GM18507 (cell line): ENCODE measurements at regions not wholly inside any gene's neighbourhood (a gene's known extent, or its start where the extent isn't known, plus 50 kb on each side); places are given as distances from the start of the nearest gene placed in this dataset.

Source experiments
- DNase-seq: peaks from one replicate; pipeline ENCODE4 v3.0.0; 2011; ENCODE audit warnings: low read depth; ENCODE audit not compliant: insufficient read length; ENCODE audit errors: extremely low spot score
- FAIRE-seq: peaks from 2 replicates; lab custom pipeline; 2011; peaks lifted over from hg19 to GRCh38; lab: Jason Lieb, UNC

DNA sequence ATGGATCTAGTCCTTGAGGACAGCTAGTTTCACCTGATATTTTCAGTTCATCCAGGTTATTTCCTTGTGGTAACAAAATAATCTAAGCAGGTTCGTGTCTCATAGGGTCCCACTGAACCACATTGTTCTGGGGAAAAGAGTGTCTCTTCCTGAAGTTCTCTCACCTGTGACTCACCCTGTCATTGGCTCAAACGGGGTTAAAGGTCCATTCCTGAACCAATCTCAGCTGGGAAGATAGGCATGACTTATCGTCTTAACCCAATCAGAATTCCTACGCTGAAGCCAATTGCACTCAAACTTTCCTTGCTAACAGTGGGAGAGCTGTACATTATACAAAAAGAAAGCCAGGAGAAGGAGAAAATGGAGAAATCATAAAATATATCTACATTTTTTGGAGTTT lies 475.8 kb downstream of the TOX3 start:
- no peak for DNase-seq
- no peak for FAIRE-seq

DNA sequence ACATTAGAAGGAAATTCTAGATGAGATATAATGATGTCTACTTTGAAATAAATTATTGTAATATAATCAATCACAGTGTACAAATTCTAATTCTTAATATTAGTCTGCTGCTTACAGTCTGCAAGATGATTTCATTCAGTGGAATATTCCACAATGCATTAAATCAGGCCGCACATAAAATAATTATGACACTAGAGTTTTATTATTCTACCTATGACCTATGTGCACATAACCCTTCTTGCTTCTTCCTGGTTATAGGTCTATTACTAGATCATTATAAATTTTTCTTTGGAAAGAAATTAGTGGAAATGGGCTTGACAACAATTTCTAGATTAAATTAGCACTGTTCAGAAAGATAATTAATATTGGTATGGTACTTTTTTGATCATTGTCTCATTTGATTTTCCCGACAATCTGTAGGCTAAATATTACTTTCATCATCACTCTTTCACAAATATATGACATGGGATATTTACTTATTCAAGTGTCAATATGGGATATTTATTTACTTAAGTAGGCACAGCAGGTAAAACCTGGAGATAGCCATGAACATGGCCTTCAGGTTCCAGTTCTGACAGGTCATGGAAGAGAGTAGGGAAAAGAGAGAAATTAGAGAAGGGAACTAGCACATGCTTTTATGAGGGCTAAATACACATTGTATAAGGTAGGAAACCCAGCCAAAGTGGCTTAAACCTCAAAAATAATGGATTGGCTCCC lies 476.4 kb downstream of the TOX3 start:
- DNase-seq (no peak), FAIRE-seq (no peak)

DNA sequence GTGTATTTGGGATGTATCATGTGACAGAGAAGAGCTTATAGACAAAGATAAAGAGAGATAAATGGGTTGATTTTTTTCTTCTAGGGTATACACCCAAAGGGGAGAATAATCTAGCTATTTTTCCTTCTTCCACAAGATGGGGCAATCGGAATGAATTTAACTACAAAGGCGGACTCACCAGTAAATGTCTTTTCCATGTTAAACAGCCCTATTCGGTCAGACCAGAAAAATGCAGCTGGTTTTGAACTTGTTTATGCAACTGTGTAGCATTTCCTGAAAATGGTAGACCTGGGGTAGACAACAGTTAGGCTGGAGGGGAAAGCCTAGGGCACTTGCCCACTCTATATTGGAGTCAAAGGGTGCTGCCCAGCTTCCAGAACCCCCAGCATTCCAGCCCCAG lies 477.1 kb downstream of the TOX3 start:
- FAIRE-seq (no peak), DNase-seq (no peak)

DNA sequence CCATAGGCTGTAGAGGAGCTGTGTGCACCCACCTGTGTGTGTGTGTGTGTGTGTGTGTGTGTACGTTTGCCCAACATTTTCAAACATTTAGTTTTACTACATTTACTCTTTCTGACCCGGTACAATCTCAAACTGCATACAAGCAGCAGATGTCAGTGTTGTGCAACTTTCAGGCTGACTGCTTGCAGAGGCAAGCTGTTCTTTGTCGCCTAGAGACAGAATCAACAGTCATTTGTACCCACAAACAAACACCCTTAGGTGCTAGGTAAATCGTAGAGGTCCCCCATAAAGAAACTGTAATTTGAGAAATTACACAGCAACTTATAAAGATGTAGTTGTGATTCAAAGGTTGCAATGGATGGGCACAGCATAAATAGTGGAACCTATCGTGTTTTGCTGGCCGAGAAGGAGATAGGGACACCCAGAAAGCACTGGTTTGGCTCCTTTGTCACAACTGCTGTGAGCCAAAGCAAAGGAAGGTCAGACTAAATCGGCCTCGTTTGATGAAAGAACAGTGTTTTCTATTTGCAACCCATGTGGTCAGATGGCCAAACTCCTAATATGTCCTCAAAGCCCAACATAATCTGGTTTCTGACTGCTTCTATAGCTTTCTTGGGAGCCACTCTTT lies 478.4 kb downstream of the TOX3 start:
- DNase-seq = no peak
- FAIRE-seq = no peak

DNA sequence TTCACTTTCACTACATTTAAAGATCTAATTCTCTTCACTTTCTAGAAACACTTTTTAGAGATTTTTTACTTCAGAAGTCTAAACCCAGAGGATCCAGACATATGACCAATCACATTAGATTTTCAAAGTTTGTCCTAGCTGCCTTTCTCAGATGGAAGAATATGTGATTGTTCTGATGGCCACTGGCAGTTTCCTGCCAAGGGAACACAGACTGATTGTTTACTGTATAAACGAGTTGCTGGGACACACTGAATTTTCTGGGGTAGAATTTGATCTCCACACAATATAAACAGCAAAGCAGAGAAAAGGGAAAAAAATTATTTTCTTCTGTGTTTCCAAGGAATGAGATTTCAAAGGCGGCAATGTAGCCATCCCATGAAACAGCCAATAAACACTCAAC lies 480.0 kb downstream of the TOX3 start:
- DNase-seq (no peak), FAIRE-seq (no peak)

DNA sequence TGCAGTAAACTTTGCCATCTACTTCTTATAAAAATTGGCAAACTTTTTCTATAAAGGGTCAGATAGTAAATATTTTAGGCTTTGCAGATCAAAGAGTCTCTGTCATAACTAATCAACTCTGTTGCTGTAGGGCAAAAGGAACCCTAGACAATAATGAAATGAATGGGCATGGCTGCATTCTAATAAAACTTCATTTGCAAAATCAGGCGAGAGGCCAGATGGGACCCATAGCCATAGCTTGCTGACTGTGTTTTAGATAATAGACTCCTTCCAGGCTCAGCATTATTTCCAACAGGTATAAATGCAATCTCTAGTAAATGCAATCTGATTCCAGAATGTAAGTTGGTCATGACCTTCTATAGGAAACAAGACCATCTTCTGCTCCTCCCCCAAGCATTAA lies 490.7 kb downstream of the TOX3 start:
- FAIRE-seq (no peak), DNase-seq (no peak)

DNA sequence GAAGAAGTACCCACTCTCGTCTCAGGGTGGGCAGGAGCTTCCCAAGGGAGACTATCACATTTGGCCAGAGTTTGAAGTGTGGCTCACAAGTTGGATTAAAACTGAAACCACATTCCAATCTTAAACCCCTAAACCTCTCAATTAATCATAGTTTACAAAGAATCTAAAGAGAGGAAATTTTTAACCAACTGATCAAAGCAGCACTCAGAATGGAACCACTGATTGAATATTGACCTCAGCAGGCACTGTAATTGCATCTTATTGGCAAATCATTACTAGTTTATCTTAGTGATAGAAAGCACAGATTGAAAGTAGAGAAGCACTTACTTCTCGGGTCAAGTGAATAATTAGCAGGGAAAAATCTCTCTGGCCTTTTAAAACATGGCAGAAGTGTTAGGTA lies 491.6 kb downstream of the TOX3 start:
- no peak for FAIRE-seq

DNA sequence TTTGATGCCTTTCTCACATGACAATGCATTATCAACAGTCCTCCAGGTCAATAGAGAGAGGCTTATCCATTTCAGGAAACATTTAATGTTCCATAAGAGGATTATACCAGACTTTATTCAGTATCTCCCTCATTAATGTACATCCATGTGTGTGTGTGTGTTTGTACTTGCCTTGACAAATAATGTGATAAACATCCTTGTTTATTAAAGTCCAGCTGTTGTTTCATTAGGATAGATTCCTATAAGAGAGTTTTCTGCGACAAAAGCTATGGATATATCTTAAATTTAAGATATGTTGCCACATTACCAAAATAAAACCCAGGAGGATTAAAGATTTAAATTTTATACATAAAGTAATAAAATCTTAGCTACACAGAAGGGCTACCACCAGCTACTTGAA lies 492.6 kb downstream of the TOX3 start:
- no peak for DNase-seq
- FAIRE-seq = no peak

More for the DNA sequence above, 491.6 kb downstream of the TOX3 start:
- DNase-seq = no peak

DNA sequence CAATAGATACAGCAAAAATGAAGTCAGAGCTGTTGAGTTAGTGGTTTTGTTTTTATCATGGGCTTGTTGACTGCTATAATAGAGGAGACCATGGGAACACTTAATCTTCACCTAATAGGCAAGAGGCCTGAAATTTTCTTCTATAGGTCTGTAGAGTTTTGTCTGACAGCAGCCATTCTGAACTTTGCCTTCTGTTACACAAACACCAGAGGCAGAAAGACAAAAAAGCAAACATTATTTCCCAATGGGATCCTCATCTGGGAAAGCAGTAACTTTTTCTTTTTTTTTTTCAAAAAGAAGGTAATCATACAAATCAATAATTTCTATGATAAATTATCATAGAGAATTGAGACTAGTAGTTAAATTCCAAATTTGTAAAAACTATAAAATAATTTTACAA lies 494.1 kb downstream of the TOX3 start:
- no peak for DNase-seq
- no peak for FAIRE-seq

DNA sequence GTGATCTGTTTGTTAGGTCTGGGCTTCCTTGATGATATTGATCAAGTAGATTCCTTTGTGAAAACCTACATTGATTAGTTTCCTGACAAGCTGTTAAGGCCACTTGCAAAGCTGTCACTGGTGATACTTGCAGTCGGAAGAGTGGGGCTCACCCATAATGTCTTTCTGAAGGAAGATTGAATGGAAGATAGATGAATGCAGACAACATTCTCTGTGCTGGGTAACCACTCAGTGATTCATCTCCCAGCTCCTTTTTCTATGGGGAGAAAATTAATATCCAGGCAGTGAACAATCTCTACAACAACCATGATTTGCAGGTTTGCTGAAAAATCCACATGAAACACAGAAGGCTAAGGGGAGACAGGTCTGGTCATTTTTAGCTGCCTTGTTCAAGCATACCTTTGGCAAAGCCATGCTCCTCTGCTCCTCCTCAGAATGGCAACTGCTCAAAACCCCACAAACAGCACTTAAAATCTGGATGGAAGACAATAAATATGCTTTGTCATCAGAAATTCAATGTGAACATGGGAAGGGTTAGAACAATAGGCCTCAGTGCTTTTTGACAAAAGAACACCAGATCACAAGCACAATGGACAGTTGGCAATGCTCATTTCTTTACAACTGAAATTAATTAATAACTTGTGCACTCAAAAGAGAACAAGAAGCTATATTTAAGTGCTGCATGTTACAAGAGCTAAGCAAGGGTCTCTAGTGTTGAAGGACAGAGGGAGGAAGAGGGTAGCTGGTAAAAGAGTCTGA lies 495.4 kb downstream of the TOX3 start:
- FAIRE-seq (no peak), DNase-seq (no peak)

DNA sequence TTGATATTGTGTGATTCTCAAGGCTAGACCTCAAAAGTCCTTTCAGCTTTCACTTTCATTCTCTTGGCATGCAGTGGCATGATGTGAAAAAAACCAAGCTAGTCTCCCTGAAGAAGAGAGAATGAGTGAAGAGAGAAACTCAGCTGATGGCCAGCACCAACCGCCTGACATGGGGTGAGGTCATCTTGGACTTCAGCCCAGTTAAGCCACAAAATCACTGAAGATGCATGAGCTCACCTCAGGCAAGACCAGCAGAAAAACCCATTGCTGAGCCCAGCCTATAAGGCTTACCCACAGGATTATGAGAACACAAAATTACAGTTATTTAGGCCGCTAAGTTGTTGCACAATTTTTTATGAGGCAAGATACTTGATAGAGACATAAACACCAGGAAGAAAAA lies 496.5 kb downstream of the TOX3 start:
- FAIRE-seq = no peak
- no peak for DNase-seq

DNA sequence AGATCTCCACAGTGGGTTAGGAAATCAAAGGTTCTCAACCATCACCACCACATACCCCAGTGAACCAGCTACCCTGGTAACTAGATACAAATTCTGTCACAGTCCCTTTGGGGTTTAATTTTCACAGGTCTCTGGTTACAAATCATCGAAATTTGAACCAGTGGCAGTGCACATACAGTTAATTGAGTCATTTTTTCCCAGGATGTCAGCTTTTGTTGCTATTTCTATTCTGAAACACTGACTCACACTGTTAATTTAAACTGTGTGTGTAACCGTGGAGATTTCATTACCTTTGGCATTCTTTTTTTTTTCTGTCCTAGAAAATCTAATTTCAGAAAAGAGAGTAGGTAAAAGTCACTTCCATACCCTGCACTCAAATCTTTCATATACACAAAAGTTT lies 511.5 kb downstream of the TOX3 start:
- DNase-seq (no peak), FAIRE-seq (no peak)

DNA sequence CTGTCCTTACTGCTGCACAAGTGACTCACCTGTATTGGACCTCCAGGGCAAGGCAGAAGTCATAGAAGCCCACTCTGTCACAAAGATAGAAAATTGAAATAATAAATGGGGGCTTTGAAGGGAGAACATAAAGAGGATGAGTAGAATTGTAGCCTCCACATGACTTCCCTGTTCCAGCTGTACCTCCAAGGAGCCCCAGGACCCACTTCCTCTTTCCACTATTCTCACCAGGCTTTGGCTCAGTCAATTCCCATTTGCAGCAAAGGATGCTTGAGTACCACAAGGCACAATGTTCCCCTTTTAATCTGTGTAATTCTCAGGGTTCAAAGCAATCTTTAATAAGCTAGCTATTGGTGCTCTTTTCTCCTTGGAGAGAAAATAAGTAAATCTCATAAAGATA lies 512.1 kb downstream of the TOX3 start:
- DNase-seq (no peak), FAIRE-seq (no peak)

DNA sequence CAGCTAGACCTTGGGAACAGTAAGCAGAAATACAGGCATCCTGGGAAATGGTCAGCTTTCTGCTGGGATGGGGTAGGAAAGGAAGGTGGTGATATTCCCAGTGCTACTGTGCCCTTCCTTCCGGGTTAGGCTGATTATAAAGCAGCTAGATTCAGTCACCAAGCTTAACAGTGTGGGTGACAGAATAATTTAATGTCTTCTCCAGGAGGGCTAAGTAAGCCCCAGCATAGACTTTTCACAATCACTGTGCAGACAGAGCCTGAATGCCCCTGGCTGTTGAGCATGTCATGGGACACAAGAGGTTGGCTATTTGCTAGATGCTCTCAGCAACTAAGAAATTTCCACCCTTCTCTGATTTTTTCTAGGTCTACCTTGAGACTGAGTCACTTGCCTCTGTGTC lies 513.0 kb downstream of the TOX3 start:
- no peak for FAIRE-seq

DNA sequence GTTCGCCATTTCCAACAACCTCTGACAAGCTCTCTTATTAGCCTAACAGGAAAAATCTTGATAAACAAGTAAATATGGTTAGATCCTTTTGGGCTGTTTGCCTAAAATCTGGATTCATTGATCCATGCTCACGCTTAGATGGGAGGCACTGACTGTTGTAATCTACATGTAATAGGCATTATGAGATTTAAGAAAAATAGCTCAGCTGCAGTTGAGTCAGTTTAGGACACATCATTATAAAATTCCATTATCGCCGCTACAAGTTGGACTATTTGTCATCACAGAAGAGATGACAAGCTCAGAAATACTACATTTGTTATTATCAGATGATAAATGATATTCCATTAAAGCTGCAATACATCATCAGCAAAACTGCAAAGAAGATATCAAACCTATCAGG lies 524.0 kb downstream of the TOX3 start:
- FAIRE-seq = no peak

More for the DNA sequence above, 513.0 kb downstream of the TOX3 start:
- DNase-seq = no peak

DNA sequence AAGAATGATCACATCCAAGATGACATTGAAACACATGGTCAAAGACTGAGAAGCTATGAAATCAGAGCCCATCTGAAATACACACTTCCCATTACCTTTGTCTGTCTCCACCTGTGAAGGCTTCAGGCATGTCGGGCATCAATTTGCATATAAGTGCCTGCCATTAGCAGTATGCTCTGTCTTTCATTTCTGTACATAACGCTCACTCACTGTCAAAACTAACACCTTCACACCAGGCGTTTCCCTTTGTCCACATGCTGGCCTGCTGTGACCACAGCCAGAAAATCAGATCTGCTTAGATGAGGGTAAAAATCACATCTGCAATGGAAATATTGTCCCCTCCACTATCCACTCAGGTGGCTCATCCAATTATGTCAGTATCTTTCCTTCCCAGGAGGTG lies 524.8 kb downstream of the TOX3 start:
- DNase-seq (no peak), FAIRE-seq (no peak)

More for the DNA sequence above, 524.0 kb downstream of the TOX3 start:
- no peak for DNase-seq

DNA sequence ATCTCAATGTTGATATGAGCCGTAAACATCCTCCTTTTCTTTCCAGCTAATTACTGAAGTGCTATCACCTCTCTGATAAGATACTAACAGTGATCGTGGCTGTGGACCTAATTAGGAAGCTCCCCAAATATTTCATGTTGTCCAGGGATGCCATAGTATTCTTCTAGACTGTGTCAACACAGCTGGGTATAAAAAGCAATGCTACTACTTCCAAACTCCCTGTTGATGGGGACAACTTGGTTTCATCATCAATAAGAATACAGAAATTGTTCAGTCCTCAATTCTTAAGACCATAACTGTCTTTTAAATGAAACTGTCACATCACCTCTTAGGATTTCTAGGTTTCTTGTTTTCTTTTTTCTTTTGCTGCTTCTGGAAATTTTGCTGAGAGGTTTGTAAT lies 530.6 kb downstream of the TOX3 start:
- FAIRE-seq (no peak), DNase-seq (no peak)

DNA sequence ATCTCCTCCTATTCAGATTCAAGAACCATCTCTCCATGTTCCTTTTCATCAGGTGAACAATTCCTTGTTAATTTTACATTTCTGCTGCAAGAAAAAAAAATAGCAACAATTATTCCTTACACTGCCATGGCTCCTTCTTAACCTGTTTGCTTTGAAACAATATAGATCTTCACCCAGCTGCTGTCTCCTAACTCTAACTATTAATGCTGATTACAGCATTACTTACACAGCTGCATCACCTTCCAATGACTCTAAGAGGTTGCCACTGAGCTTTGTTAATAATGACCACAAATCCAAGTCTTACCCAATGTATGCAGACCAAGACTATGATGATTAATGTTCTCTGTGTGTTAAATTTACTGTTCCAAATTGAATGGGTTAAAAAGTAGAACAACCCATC lies 541.4 kb downstream of the TOX3 start:
- DNase-seq = no peak
- FAIRE-seq = no peak

DNA sequence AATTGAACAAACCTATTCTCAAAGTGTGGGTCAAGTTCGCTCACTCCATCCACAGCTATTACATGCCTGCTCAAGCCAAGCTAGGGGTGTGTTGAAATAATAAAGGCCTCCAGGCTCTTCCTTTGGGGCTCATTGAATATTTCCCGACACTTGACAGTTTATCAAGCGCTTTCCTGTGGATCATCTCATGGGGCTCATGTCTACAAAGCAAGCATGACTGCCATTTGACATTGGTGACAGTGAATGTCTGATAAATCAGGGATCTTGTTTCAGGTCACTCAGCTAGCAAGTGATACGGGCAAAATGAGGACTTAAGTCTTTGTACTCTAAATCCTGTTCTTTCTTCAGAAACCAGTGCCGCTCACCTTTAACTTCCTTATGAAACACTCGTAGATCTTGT lies 542.6 kb downstream of the TOX3 start:
- DNase-seq = no peak
- no peak for FAIRE-seq

DNA sequence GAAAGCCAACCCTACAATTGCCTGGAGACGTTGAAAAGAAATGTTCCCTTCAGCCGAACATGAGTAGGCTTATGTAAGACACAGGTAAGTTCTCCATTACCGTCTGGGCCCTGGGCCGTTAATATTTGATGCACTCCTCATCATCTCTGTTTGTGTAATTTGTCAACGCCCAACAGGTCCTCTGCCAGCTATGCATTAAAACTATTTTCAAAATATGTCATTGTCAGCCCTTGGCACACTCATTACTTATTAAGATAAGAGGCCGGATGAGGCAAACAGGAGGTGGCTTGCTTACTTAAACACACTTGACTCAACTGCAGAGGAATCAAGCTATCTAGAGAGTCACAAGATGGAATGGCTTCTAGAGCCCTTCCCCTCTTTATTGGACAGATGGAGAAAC lies 544.9 kb downstream of the TOX3 start:
- FAIRE-seq = no peak
- no peak for DNase-seq

DNA sequence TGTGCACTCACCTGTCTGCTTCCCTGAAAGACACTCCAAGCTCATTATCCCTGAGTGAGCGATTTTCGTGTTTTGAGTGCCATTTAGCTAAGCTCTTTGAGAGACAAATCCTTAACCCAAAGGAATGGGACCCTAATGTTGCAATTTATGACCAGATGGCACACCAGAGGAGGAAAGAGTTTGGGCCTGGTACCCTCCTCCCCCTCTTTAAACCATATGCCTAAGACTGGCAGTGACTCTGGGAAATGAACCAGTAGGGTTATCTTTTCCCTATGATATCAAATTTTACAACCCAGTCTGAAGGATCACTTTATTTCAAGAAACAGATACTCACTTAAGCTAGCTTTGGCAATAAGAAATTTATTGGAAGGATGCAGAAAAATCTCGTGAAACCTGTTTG lies 550.4 kb downstream of the TOX3 start:
- DNase-seq (no peak), FAIRE-seq (no peak)
